Mesodermal cell (in vitro differentiated cells): ENCODE measurements at regions not wholly inside any gene's neighbourhood (a gene's known extent, or its start where the extent isn't known, plus 50 kb on each side); places are given as distances from the start of the nearest gene placed in this dataset.
"Not testable (repeated sequence)": the region's sequence is repeated elsewhere in the genome, so short reads cannot be mapped to it uniquely, and the experiment has no call there.

Experiments used
- H3K27ac ChIP-seq: 2 replicates; pipeline ENCODE4 v1.7.0; 2013; ENCODE audit warnings: mild to moderate bottlenecking, low read depth, low read length, moderate library complexity; ENCODE audit not compliant: severe bottlenecking
- H3K36me3 ChIP-seq: 2 replicates; pipeline ENCODE4 v1.7.1; 2013; ENCODE audit warnings: mild to moderate bottlenecking, low read length, moderate library complexity; ENCODE audit not compliant: control insufficient read depth, insufficient read depth
- H3K4me1 ChIP-seq: one replicate; pipeline ENCODE4 v1.7.1; 2013; ENCODE audit warnings: mild to moderate bottlenecking, low read length; ENCODE audit not compliant: insufficient read depth, control insufficient read depth, poor library complexity, severe bottlenecking
- H3K4me3 ChIP-seq: 2 replicates; pipeline ENCODE4 v1.7.0; 2013; ENCODE audit warnings: low read length, control low read depth, mild to moderate bottlenecking; ENCODE audit not compliant: insufficient read depth, poor library complexity, severe bottlenecking; ENCODE audit errors: extremely low read depth
- H3K9me3 ChIP-seq: 2 replicates; pipeline ENCODE4 v1.7.1; 2013; ENCODE audit warnings: mild to moderate bottlenecking, low read length, moderate library complexity; ENCODE audit not compliant: control insufficient read depth
- WGBS, 2 experiments: methylation state at CpG; one replicate each; pipeline ENCODE4 v1.1.5; 2013; ENCODE audit warnings: missing lambda C conversion rate in 2 of 2; ENCODE audit not compliant: insufficient coverage in 2 of 2; 5-methylcytosine and 5-hydroxymethylcytosine counted together

- H3K9me3 ChIP-seq: peaks cover 24% of the 10 kb centered on the region
- not testable (repeated sequence) for H3K27ac ChIP-seq, H3K4me3 ChIP-seq, H3K4me1 ChIP-seq, H3K36me3 ChIP-seq
- 30% methylated on average over 1 of the region's 2 CpGs; no CpG with 5 or more reads in 1 of the 2 experiments for WGBS, 2 experiments
Observed at GRCh38 chr21:10016991-10017390, 504.4 kb upstream of the TPTE start.

- peaks cover 26% of the 10 kb centered on the region for H3K9me3 ChIP-seq
- H3K36me3 ChIP-seq, H3K4me1 ChIP-seq, H3K27ac ChIP-seq, H3K4me3 ChIP-seq: not testable (repeated sequence)
- WGBS, 2 experiments: 40% methylated on average over 1 of the region's 4 CpGs; no CpG with 5 or more reads in 1 of the 2 experiments
Observed at GRCh38 chr21:10017757-10018156, 503.6 kb upstream of the TPTE start.

GRCh38 chr21:10021462-10021861 lies 499.9 kb upstream of the TPTE start:
- H3K4me3 ChIP-seq, H3K27ac ChIP-seq, H3K36me3 ChIP-seq, H3K4me1 ChIP-seq: not testable (repeated sequence)
- H3K9me3 ChIP-seq: peaks cover 27% of the 10 kb centered on the region
- no CpG with 5 or more reads among the region's 3 CpGs for WGBS, 2 experiments

- not testable (repeated sequence) for H3K36me3 ChIP-seq, H3K4me1 ChIP-seq, H3K27ac ChIP-seq, H3K4me3 ChIP-seq
- no CpG with 5 or more reads among the region's 2 CpGs for WGBS, 2 experiments
- H3K9me3 ChIP-seq: peaks cover 17% of the 10 kb centered on the region
Observed at GRCh38 chr21:10022745-10023144, 498.6 kb upstream of the TPTE start.
